IMR-90 (cell line): ENCODE measurements at regions not wholly inside any gene's neighbourhood (a gene's known extent, or its start where the extent isn't known, plus 50 kb on each side); places are given as distances from the start of the nearest gene placed in this dataset.

Experiments
- ATAC-seq: fragments of 200-7000 bp; cut with Tn5 transposase; 2 replicates; pipeline ENCODE4 v1.9.1; 2020; ENCODE audit warnings: low read depth, mild to moderate bottlenecking, moderate library complexity
- BruUV-seq: library from RNA; stranded (reverse); fragments of 400-500 nt; replicated peaks from 2 replicates; lab custom pipeline; 2021; lab: Mats Ljungman, UMichigan
- CTCF ChIA-PET: fragments of 300-600 bp; formaldehyde crosslinking; extraction: SDS; loops from one replicate; lab custom pipeline; 2021; ENCODE audit warnings: antibody characterized with exemption; lab: Yijun Ruan, JAX
- POLR2A ChIA-PET: fragments of 300-600 bp; sonication (Branson Sonifier 250); formaldehyde crosslinking; loops from one replicate; lab custom pipeline; 2022; ENCODE audit warnings: antibody characterized with exemption; ENCODE audit not compliant: unreplicated experiment; lab: Charles Lee
- DNase-seq: peaks from one replicate; pipeline ENCODE4 v3.0.0; 2013
- H2AFZ ChIP-seq: replicated peaks from 2 replicates; pipeline ENCODE3; 2013; ENCODE audit warnings: low read length, mild to moderate bottlenecking; ENCODE audit not compliant: poor library complexity
- H2AK5ac ChIP-seq: 2 replicates; pipeline ENCODE4 v1.6.1; 2013; ENCODE audit warnings: low read depth, low read length, inconsistent platforms
- H2AK9ac ChIP-seq: replicated peaks from 2 replicates; pipeline ENCODE3; 2013; ENCODE audit warnings: mild to moderate bottlenecking, low read depth, low read length, moderate library complexity; ENCODE audit not compliant: poor library complexity
- H2BK120ac ChIP-seq: 2 replicates; pipeline ENCODE4 v1.6.1; 2013; ENCODE audit warnings: low read depth, low read length, inconsistent platforms
- H2BK15ac ChIP-seq: 3 replicates; pipeline ENCODE4 v1.6.1; 2013; ENCODE audit warnings: low read depth, low read length, inconsistent platforms
- H2BK20ac ChIP-seq: 2 replicates; pipeline ENCODE4 v1.6.1; 2013; ENCODE audit warnings: low read depth, mild to moderate bottlenecking, inconsistent platforms, low read length, moderate library complexity
- H2BK5ac ChIP-seq: 2 replicates; pipeline ENCODE4 v1.6.1; 2013; ENCODE audit warnings: mild to moderate bottlenecking, low read depth, low read length, inconsistent platforms; ENCODE audit not compliant: poor library complexity, severe bottlenecking
- H3K14ac ChIP-seq: replicated peaks from 2 replicates; pipeline ENCODE4 v1.6.1; 2013; ENCODE audit warnings: low read depth, low read length, inconsistent platforms
- H3K18ac ChIP-seq: 2 replicates; pipeline ENCODE4 v1.6.1; 2013; ENCODE audit warnings: low read depth, low read length, control low read depth
- H3K23ac ChIP-seq: 2 replicates; pipeline ENCODE4 v1.6.1; 2013; ENCODE audit warnings: low read depth, low read length, inconsistent platforms
- H3K27ac ChIP-seq: 2 replicates; pipeline ENCODE4 v1.5.1; 2013; ENCODE audit warnings: mild to moderate bottlenecking, control low read depth, low read length; ENCODE audit not compliant: insufficient read depth
- H3K27me3 ChIP-seq: 2 replicates; pipeline ENCODE4 v1.6.1; 2013; ENCODE audit warnings: low read length; ENCODE audit not compliant: control insufficient read depth, insufficient read depth
- H3K36me3 ChIP-seq: 2 replicates; pipeline ENCODE4 v1.6.1; 2013; ENCODE audit warnings: low read length, mixed read lengths; ENCODE audit not compliant: control insufficient read depth, insufficient read depth
- H3K4ac ChIP-seq: 2 replicates; pipeline ENCODE4 v1.6.1; 2013; ENCODE audit warnings: low read depth, low read length, inconsistent platforms
- H3K4me1 ChIP-seq: 2 replicates; pipeline ENCODE4 v1.6.1; 2013; ENCODE audit warnings: low read length, mixed read lengths; ENCODE audit not compliant: control insufficient read depth, insufficient read depth
- H3K4me2 ChIP-seq: 2 replicates; pipeline ENCODE4 v1.6.1; 2013; ENCODE audit warnings: low read depth, mild to moderate bottlenecking, control low read depth, low read length, moderate library complexity
- H3K4me3 ChIP-seq: 2 replicates; pipeline ENCODE4 v1.5.1; 2013; ENCODE audit warnings: low read depth, mild to moderate bottlenecking, control low read depth, low read length, moderate library complexity; ENCODE audit not compliant: insufficient read depth
- H3K56ac ChIP-seq: 2 replicates; pipeline ENCODE4 v1.6.1; 2013; ENCODE audit warnings: low read length, inconsistent platforms; ENCODE audit not compliant: insufficient read depth; ENCODE audit errors: extremely low read depth
- H3K79me1 ChIP-seq, 2 experiments: 2 replicates each; pipeline ENCODE4 v1.6.1; 2013; ENCODE audit warnings: low read length in 2 of 2, inconsistent platforms in 1 of 2, low read depth in 1 of 2
- H3K9ac ChIP-seq: 2 replicates; pipeline ENCODE4 v1.6.1; 2013; ENCODE audit warnings: low read depth, low read length, control low read depth
- H3K9me1 ChIP-seq: 2 replicates; pipeline ENCODE4 v1.6.1; 2013; ENCODE audit warnings: low read length, inconsistent platforms; ENCODE audit not compliant: insufficient read depth
- H3K9me3 ChIP-seq: 2 replicates; pipeline ENCODE4 v1.6.1; 2013; ENCODE audit warnings: low read length; ENCODE audit not compliant: control insufficient read depth, insufficient read depth
- H4K20me1 ChIP-seq: 2 replicates; pipeline ENCODE4 v1.6.1; 2013; ENCODE audit warnings: low read length, inconsistent platforms; ENCODE audit not compliant: insufficient read depth
- H4K5ac ChIP-seq: 2 replicates; pipeline ENCODE4 v1.6.1; 2013; ENCODE audit warnings: mild to moderate bottlenecking, low read depth, low read length, control low read depth
- H4K8ac ChIP-seq, 2 experiments: 2 replicates each; pipeline ENCODE4 v1.6.1; 2013; ENCODE audit warnings: low read depth in 2 of 2, low read length in 2 of 2, control low read depth in 1 of 2, inconsistent platforms in 1 of 2
- H4K91ac ChIP-seq: 2 replicates; pipeline ENCODE4 v1.6.1; 2013; ENCODE audit warnings: low read depth, low read length, inconsistent platforms; ENCODE audit not compliant: insufficient read depth
- BHLHE40 ChIP-seq: fragments of 150-350 bp; IDR thresholded peaks from 2 replicates; pipeline ENCODE4 v1.6.1; 2016; ENCODE audit warnings: mild to moderate bottlenecking, low read depth, low read length
- CEBPB ChIP-seq: IDR thresholded peaks from 2 replicates; pipeline ENCODE4 v1.6.1; 2012; ENCODE audit warnings: low read depth, low read length, improper control_type of control experiment
- CHD1 ChIP-seq: IDR thresholded peaks from 2 replicates; pipeline ENCODE4 v1.6.1; 2012; ENCODE audit warnings: low read depth, low read length, improper control_type of control experiment
- CTCF ChIP-seq: conservative IDR thresholded peaks from 2 replicates; pipeline ENCODE4 v1.5.1; 2012; ENCODE audit warnings: mild to moderate bottlenecking, low read depth, low read length, improper control_type of control experiment
- ELK1 ChIP-seq: fragments of 150-350 bp; IDR thresholded peaks from 2 replicates; pipeline ENCODE4 v1.6.1; 2016; ENCODE audit warnings: low read depth, mild to moderate bottlenecking, low read length, moderate library complexity, borderline replicate concordance
- FOS ChIP-seq: fragments of 150-350 bp; IDR thresholded peaks from 2 replicates; pipeline ENCODE4 v1.6.1; 2016; ENCODE audit warnings: low read depth, low read length
- MAFK ChIP-seq: IDR thresholded peaks from 2 replicates; pipeline ENCODE4 v1.6.1; 2012; ENCODE audit warnings: low read depth, low read length, improper control_type of control experiment
- MAZ ChIP-seq: IDR thresholded peaks from 2 replicates; pipeline ENCODE4 v1.6.1; 2012; ENCODE audit warnings: low read depth, mild to moderate bottlenecking, low read length, improper control_type of control experiment, moderate library complexity, borderline replicate concordance
- MXI1 ChIP-seq: IDR thresholded peaks from 2 replicates; pipeline ENCODE4 v1.6.1; 2012; ENCODE audit warnings: low read depth, mild to moderate bottlenecking, low read length, moderate library complexity, borderline replicate concordance
- NFE2L2 ChIP-seq: fragments of 150-350 bp; IDR thresholded peaks from 2 replicates; pipeline ENCODE4 v1.6.1; 2016; ENCODE audit warnings: low read depth, mild to moderate bottlenecking, low read length
- POLR2A ChIP-seq: IDR thresholded peaks from 2 replicates; pipeline ENCODE4 v1.6.1; 2012; ENCODE audit warnings: mild to moderate bottlenecking, low read depth, low read length
- RAD21 ChIP-seq: IDR thresholded peaks from 2 replicates; pipeline ENCODE4 v1.6.1; 2012; ENCODE audit warnings: low read length, improper control_type of control experiment
- RCOR1 ChIP-seq: IDR thresholded peaks from 2 replicates; pipeline ENCODE4 v1.6.1; 2012; ENCODE audit warnings: mild to moderate bottlenecking, low read length, improper control_type of control experiment; ENCODE audit not compliant: insufficient replicate concordance
- RFX5 ChIP-seq: IDR thresholded peaks from 2 replicates; pipeline ENCODE4 v1.8.0; 2012; ENCODE audit warnings: low read depth, mild to moderate bottlenecking, low read length, moderate library complexity
- SMC3 ChIP-seq: fragments of 150-350 bp; IDR thresholded peaks from 2 replicates; pipeline ENCODE4 v1.6.1; 2016; ENCODE audit warnings: low read depth, mild to moderate bottlenecking, antibody characterized with exemption, low read length, moderate library complexity
- USF2 ChIP-seq: fragments of 150-350 bp; IDR thresholded peaks from 2 replicates; pipeline ENCODE4 v1.6.1; 2017; ENCODE audit warnings: mild to moderate bottlenecking, antibody characterized with exemption, low read length, low read depth
- WGBS, 2 experiments: methylation state at CpG; one replicate each; pipeline versions ENCODE4 v1.1.5 to v1.1.7; 2013; ENCODE audit warnings: missing lambda C conversion rate in 2 of 2; ENCODE audit not compliant: insufficient read length in 1 of 2; ENCODE audit errors: extremely low coverage in 2 of 2; 5-methylcytosine and 5-hydroxymethylcytosine counted together
- dilution Hi-C: fragments of 300-500 bp; cut with HindIII; formaldehyde crosslinking; loops from one replicate; pipeline ENCODE4 v1.14.3; 2018; ENCODE audit warnings: low sequenced_read_pairs; ENCODE audit not compliant: unreplicated experiment
- in situ Hi-C: fragments of 300-500 bp; cut with MboI; formaldehyde crosslinking; loops from 3 replicates; pipeline ENCODE4 v1.14.3; 2019; ENCODE audit warnings: low sequenced_read_pairs, inconsistent platforms, mixed read lengths
- intact Hi-C: fragments of 100-400 bp; cut with micrococcal nuclease; formaldehyde crosslinking; loops from 2 replicates; pipeline ENCODE4 v1.10.0; 2022

GRCh38 chr2:123002660-123003248 is 1022.3 kb upstream of the CNTNAP5 start:
- Histone ChIP-seq H4K91ac (no peak overlapping the region), H4K20me1 (no peaks in the 10 kb centered on the region), H2AK9ac (no peak overlapping the region), H2BK120ac (no peak overlapping the region), H2BK20ac (no peak overlapping the region), H2AFZ (no peak overlapping the region), H3K9me1 (no peaks in the 10 kb centered on the region), H2BK5ac (no peak overlapping the region), H3K27ac (no peak overlapping the region), H3K27me3 (no peaks in the 10 kb centered on the region), H4K5ac (no peak overlapping the region), H3K4me2 (no peak overlapping the region), H4K8ac (no peak overlapping the region), H3K4me1 (no peaks in the 10 kb centered on the region), H3K4me3 (no peak overlapping the region), H3K14ac (no peak overlapping the region), H3K23ac (no peak overlapping the region), H3K18ac (no peak overlapping the region), H3K36me3 (no peaks in the 10 kb centered on the region), H2BK15ac (no peak overlapping the region), H2AK5ac (no peak overlapping the region), H3K9ac (no peak overlapping the region), H3K79me1 (no peaks in the 10 kb centered on the region), H3K56ac (no peak overlapping the region), H3K4ac (no peak overlapping the region), H3K9me3 (peaks cover 15% of the 10 kb centered on the region)
- dilution Hi-C loops (no loop called here), intact Hi-C loops (no loop called here), in situ Hi-C loops (no loop called here)
- WGBS, 2 experiments: no CpG with 5 or more reads among the region's 3 CpGs
- DNase-seq (no peak), ATAC-seq (no peak)
- CTCF ChIA-PET: no interaction called here
- no TSS peak for BruUV-seq
- TF ChIP-seq RAD21: no peak
- TF ChIP-seq ELK1: no peak
- TF ChIP-seq FOS: no peak
- TF ChIP-seq MXI1: no peak
- TF ChIP-seq RFX5: no peak
- TF ChIP-seq CTCF: no peak
- TF ChIP-seq CEBPB: no peak
- TF ChIP-seq MAZ: no peak
- no peak for TF ChIP-seq POLR2A
- no peak for TF ChIP-seq BHLHE40
- TF ChIP-seq RCOR1: no peak
- TF ChIP-seq SMC3: no peak
- no peak for TF ChIP-seq CHD1
- TF ChIP-seq MAFK: no peak
- no peak for TF ChIP-seq USF2
- TF ChIP-seq NFE2L2: no peak
- POLR2A ChIA-PET: no interaction called here
